Activated CD4-positive, CD25-positive, alpha-beta regulatory T cell treated with anti-CD3 and anti-CD28 coated beads, Interleukin-2, amount 50 U/mL, for 24 hours (primary cell): ENCODE measurements at regions not wholly inside any gene's neighbourhood (a gene's known extent, or its start where the extent isn't known, plus 50 kb on each side); places are given as distances from the start of the nearest gene placed in this dataset.
"Not testable (repeated sequence)": the region's sequence is repeated elsewhere in the genome, so short reads cannot be mapped to it uniquely, and the experiment has no call there.

Experiments
- ATAC-seq, 2 donors: fragments of 150-1000 bp; cut with Tn5 transposase; one replicate each; pipeline ENCODE4 v1.10.0; 2021; ENCODE audit warnings: mild to moderate bottlenecking in 1 of 2, moderate library complexity in 1 of 2

GRCh38 chr11:14573539-14574057, 53.4 kb upstream of the PSMA1 start:
- ATAC-seq, result not testable (repeated sequence)

GRCh38 chr11:14577292-14577691, 57.1 kb upstream of the PSMA1 start:
- ATAC-seq, result peak in 1 of 2 donors; percentile 37

GRCh38 chr11:14577835-14578529, 57.8 kb upstream of the PSMA1 start:
- ATAC-seq, result peak; percentile 58 to 68

GRCh38 chr11:14578541-14578956, 58.4 kb upstream of the PSMA1 start:
- ATAC-seq, result peak; percentile 79 to 82

- ATAC-seq, result no peak
Observed at GRCh38 chr11:14579646-14580045, 59.5 kb upstream of the PSMA1 start.

GRCh38 chr11:14582793-14583192, 60.8 kb upstream of the PDE3B start:
- ATAC-seq, result no peak

- ATAC-seq, result no peak
Observed at GRCh38 chr11:14583252-14584034, 60.2 kb upstream of the PDE3B start.

- ATAC-seq, result no peak
Observed at GRCh38 chr11:14584035-14584363, 59.6 kb upstream of the PDE3B start.

- no peak for ATAC-seq
Observed at GRCh38 chr11:14584595-14584994, 59.0 kb upstream of the PDE3B start.

- no peak for ATAC-seq
Observed at GRCh38 chr11:14585438-14585837, 58.2 kb upstream of the PDE3B start.

- ATAC-seq, result no peak
Observed at GRCh38 chr11:14587258-14587657, 56.3 kb upstream of the PDE3B start.

GRCh38 chr11:14588681-14589080, 54.9 kb upstream of the PDE3B start:
- ATAC-seq, result no peak

- ATAC-seq, result no peak
Observed at GRCh38 chr11:14589421-14589820, 54.2 kb upstream of the PDE3B start.

GRCh38 chr11:14591046-14591445, 52.6 kb upstream of the PDE3B start:
- not testable (repeated sequence) for ATAC-seq

- ATAC-seq, result no peak
Observed at GRCh38 chr11:14593671-14594070, 49.9 kb upstream of the PDE3B start.
